Heart right ventricle (tissue), 16 donors: ENCODE measurements at regions not wholly inside any gene's neighbourhood (a gene's known extent, or its start where the extent isn't known, plus 50 kb on each side); places are given as distances from the start of the nearest gene placed in this dataset.
A peak's percentile ranks its signal among the peaks of the same experiment; 100 is the strongest.
"Not testable (repeated sequence)": the region's sequence is repeated elsewhere in the genome, so short reads cannot be mapped to it uniquely, and the experiment has no call there.

Source experiments
- ATAC-seq, 8 donors: fragments of 200-7000 bp; cut with Tn5 transposase; one replicate each; pipeline ENCODE4 v1.9.1; 2020; ENCODE audit warnings: mild to moderate bottlenecking in 8 of 8, moderate library complexity in 8 of 8, moderate number of reproducible peaks in 1 of 8
- DNase-seq, 2 donors: peaks; one replicate each; pipeline ENCODE4 v3.0.0-alpha.2; 2020
- H3K27ac ChIP-seq, 10 donors: fragments of 200-600 bp; sonication (generic) in 2 of 10; one replicate each; pipeline versions ENCODE4 v1.5.0 to v1.8.0; 2020 to 2022; ENCODE audit warnings: mild to moderate bottlenecking in 3 of 10
- H3K27me3 ChIP-seq, 7 donors: fragments of 200-600 bp; one replicate each; pipeline ENCODE4 v1.8.0; 2021 to 2022; ENCODE audit warnings: mild to moderate bottlenecking in 2 of 7
- H3K36me3 ChIP-seq, 9 donors: fragments of 200-600 bp; sonication (generic) in 1 of 9; one replicate each; pipeline versions ENCODE4 v1.5.0 to v1.8.0; 2020 to 2022; ENCODE audit warnings: mild to moderate bottlenecking in 2 of 9
- H3K4me1 ChIP-seq, 9 donors: fragments of 200-600 bp; sonication (generic) in 1 of 9; one replicate each; pipeline versions ENCODE4 v1.5.0 to v1.8.0; 2020 to 2022; ENCODE audit warnings: mild to moderate bottlenecking in 4 of 9
- H3K4me3 ChIP-seq, 10 donors: fragments of 200-600 bp; sonication (generic) in 2 of 10; one replicate each; pipeline versions ENCODE4 v1.5.0 to v1.8.0; 2020 to 2022; ENCODE audit warnings: mild to moderate bottlenecking in 7 of 10, moderate library complexity in 2 of 10
- H3K9me3 ChIP-seq, 11 donors: fragments of 200-600 bp in 10 of 11; sonication (generic) in 2 of 11; one replicate each; pipeline versions ENCODE4 v1.5.0 to v1.8.0; 2013 to 2022; ENCODE audit warnings: mild to moderate bottlenecking in 2 of 11, control low read depth in 1 of 11, moderate library complexity in 1 of 11
- whole genome bisulfite sequencing, 2 donors: extraction: QIAGEN DNeasy Blood & Tissue Kit; methylation state at CpG; one replicate each; pipeline ENCODE4 v1.1.7; 2013; ENCODE audit warnings: inconsistent platforms in 1 of 2; 5-methylcytosine and 5-hydroxymethylcytosine counted together
- intact Hi-C, 10 donors: fragments of 100-400 bp; cut with DNase I; formaldehyde crosslinking; loops; one replicate each; pipeline versions ENCODE4 v1.11.1 to v1.14.2; 2022
- TF ChIP-seq, protein P1 (sequence below), 9 donors: fragments of 200-600 bp; sonication (generic) in 2 of 9; IDR thresholded peaks; one replicate each; pipeline versions ENCODE4 v1.5.0 to v1.8.0; 2021 to 2022; ENCODE audit warnings: antibody characterized with exemption in 9 of 9, mild to moderate bottlenecking in 5 of 9, moderate library complexity in 1 of 9
- donor health status: Arrhythmogenic right ventricular cardiomyopathy.
- donor health status: ischemic (EF 13 %, LVEDD 7.1; RV severe dilation, severe dysfunction).
- donor health status: healthy with polysubstance abuse.
- donor health status: DM: no; HTN: yes; CAD: no.
- donor health status: DM: no; HTN: no; CAD: no.
- donor health status: ischemic (EF 25% LVEDD 6.9; RV normal size, moderate dysfunction).
- donor health status: ischemic (EF 25% LVEDD 5.7; RV mildly dilated, moderate dysfunction).
- donor health status: healthy.
- donor health status: DM: yes; HTN: yes; CAD: no.
- donor health status: Ischemic cardiomyopathy.
- donor health status: ischemic (EF 35%, LVEDD 5.7; RV mildly dilated, moderate dysfunction).
- donor health status: nonischemic (EF 11% LVEDD 7.7; RV severe dilation, severe dysfunction).
- donor health status: DM: yes; HTN: yes; CAD: no.
- donor health status: PGD.
- donor health status: ischemic (EF 29% LVEDD 5.4; RV normal size, mild dysfunction).
- donor health status: nonischemic (EF 23%, LVEDD 6.1; RV moderate dilation, normal function).

DNA sequence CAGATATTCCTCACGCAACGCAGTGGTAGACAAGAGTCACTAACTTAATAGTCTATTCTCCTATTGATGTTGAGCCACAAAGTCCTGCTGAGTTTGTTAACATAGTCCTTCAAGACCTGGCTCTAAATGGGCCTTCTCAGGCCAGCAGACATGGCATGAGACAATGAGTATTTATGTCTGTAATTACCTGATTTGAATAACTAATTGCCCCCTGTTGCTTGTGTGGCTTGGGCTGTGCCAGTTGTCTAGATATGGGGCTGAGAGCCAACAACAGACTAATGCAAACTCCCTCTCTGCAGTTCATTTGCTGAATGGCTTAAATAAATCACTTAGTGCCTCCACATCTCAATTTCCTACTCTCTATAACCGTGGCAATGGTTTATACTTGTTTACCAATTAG lies 65.5 kb upstream of the VWC2 start:
- Histone ChIP-seq H3K4me1 (peaks cover 0 to 15% (median 0%) of the 10 kb centered on the region in 9 donors), H3K36me3 (no peaks in the 10 kb centered on the region), H3K9me3 (no peaks in the 10 kb centered on the region), H3K27me3 (no peaks in the 10 kb centered on the region), H3K27ac (peak overlapping the region in 1 of 10 donors; percentile 44), H3K4me3 (no peak overlapping the region)
- TF ChIP-seq, protein P1, sequence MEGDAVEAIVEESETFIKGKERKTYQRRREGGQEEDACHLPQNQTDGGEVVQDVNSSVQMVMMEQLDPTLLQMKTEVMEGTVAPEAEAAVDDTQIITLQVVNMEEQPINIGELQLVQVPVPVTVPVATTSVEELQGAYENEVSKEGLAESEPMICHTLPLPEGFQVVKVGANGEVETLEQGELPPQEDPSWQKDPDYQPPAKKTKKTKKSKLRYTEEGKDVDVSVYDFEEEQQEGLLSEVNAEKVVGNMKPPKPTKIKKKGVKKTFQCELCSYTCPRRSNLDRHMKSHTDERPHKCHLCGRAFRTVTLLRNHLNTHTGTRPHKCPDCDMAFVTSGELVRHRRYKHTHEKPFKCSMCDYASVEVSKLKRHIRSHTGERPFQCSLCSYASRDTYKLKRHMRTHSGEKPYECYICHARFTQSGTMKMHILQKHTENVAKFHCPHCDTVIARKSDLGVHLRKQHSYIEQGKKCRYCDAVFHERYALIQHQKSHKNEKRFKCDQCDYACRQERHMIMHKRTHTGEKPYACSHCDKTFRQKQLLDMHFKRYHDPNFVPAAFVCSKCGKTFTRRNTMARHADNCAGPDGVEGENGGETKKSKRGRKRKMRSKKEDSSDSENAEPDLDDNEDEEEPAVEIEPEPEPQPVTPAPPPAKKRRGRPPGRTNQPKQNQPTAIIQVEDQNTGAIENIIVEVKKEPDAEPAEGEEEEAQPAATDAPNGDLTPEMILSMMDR (IDR thresholded peaks at IDR 0.05), result no peak
- intact Hi-C loops, result loop anchor here in 1 of 10 donors (5.0 kb wide), 1 partner anchor 69 kb away; no protein-coding TSS in a partner anchor
- DNase-seq (no peak), ATAC-seq (no peak)
- WGBS, 2 donors, result 85 to 91% methylated on average over 3 of the region's 3 CpGs

DNA sequence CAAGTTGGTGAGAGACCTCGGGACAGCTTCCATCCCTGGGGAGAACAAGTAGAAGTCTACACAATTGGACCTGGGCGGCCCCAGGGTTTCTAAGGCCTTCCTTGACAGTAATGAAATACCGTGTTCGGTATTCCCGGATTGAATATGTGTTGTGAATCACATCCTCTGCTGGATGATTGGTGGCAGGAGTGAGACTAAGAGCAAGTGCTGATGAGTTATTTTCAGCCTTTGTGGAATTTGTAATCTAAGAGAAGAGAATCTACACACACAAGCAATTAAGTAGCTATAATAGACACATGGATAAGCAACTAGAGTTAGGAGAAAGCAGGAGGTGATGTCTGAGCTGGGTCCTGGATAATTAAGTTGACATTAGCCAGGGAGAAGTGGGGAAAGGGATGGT lies 64.8 kb upstream of the VWC2 start:
- TF ChIP-seq, protein P1 (IDR thresholded peaks at IDR 0.05), result no peak
- intact Hi-C loops, result loop anchor here in 1 of 10 donors (5.0 kb wide), 1 partner anchor 69 kb away; no protein-coding TSS in a partner anchor
- Histone ChIP-seq H3K9me3 (no peaks in the 10 kb centered on the region), H3K27me3 (no peaks in the 10 kb centered on the region), H3K4me3 (no peak overlapping the region), H3K4me1 (peaks cover 0 to 15% (median 0%) of the 10 kb centered on the region in 9 donors), H3K27ac (peak overlapping the region in 2 of 10 donors; percentile 15 to 44), H3K36me3 (no peaks in the 10 kb centered on the region)
- DNase-seq (no peak), ATAC-seq (peak in 7 of 8 donors; percentile 17 to 74 (median 49))
- WGBS, 2 donors, result 40 to 67% methylated on average over 5 of the region's 5 CpGs

DNA sequence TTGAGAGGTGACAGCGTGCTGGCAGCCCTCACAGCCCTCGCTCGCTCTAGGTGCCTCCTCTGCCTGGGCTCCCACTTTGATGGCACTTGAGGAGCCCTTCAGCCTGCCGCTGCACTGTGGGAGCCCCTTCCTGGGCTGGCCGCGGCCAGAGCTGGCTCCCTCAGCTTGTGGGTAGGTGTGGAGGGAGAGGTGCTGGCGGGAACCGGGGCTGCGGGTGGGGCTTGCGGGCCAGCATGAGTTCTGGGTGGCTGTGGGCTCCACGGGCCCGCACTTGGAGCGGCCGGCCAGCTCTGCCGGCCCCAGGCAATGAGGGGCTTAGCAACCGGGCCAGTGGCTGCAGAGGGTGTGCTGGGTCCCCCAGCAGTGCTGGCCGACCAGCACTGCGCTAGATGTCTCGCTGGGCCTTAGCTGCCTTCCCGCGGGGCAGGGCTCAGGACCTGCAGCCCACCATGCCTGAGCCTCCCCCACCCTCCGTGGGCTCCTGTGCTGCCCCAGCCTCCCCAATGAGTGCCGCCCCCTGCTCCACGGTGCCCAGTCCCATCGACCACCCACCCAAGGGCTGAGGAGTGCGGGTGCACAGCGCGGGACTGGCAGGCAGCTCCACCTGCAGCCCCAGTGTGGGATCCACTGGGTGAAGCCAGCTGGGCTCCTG lies 62.2 kb upstream of the VWC2 start:
- H3K27ac ChIP-seq, H3K4me3 ChIP-seq, DNase-seq, intact Hi-C loops, H3K9me3 ChIP-seq, H3K36me3 ChIP-seq, H3K27me3 ChIP-seq, ATAC-seq: not testable (repeated sequence)
- 93 to 95% methylated on average over 28 of the region's 28 CpGs for WGBS, 2 donors
- peaks cover 0 to 24% (median 0%) of the 10 kb centered on the region in 9 donors for H3K4me1 ChIP-seq

DNA sequence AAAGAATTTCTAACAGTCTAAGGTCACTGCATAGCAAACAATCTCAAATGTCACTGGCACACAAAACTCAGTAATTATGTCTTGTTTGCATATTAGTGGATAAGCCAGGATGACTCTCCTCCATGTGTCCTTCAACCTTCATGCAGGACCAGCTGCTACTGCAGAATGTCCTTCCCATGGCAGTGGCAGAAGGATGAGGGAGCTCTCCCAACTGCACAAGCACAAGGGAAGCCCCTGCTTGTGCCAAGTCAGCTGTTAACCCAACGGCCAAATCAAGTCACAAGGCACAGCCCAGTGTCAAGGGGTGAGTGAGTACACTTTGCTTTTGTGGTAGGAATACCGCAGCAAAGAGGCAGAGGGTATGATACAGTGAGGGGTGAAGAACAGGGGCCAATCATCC lies 59.3 kb upstream of the VWC2 start:
- Histone ChIP-seq H3K9me3 (no peaks in the 10 kb centered on the region), H3K36me3 (no peaks in the 10 kb centered on the region), H3K4me1 (peaks cover 0 to 11% (median 0%) of the 10 kb centered on the region in 9 donors), H3K27ac (peak overlapping the region in 3 of 10 donors; percentile 2 to 44 (median 35)), H3K4me3 (peak overlapping the region in 1 of 10 donors; percentile 13), H3K27me3 (no peaks in the 10 kb centered on the region)
- TF ChIP-seq, protein P1 (IDR thresholded peaks at IDR 0.05), result no peak
- ATAC-seq, result peak; percentile 76 to 99 (median 89)
- peak in 1 of 2 donors; percentile 50 for DNase-seq
- intact Hi-C loops, result no loop called here
- 23 to 42% methylated on average over 2 of the region's 2 CpGs for WGBS, 2 donors

DNA sequence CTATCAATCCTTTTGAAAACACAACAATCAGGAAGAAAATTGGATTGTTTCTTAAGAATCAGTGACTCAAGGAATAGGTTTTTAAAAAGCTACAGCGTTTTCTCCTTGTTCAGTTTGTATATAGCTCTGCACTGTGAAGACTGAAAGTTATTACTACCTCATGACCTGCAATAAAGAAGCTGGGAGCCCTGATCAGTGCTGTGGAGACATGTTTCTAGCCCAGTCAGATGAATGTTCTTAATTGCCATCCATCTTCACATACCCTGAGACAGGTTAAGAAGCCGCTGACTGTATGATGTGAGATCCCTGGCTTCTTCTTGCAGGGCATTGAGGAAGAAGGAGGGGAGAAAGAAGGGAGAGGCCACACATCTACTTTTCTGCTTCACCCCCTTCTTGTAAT lies 58.0 kb upstream of the VWC2 start:
- 84 to 88% methylated on average over 2 of the region's 2 CpGs for WGBS, 2 donors
- intact Hi-C loops, result no loop called here
- no peak overlapping the region for H3K27ac ChIP-seq
- TF ChIP-seq, protein P1 (IDR thresholded peaks at IDR 0.05), result no peak
- ATAC-seq, result no peak
- H3K4me3 ChIP-seq, result no peak overlapping the region
- no peak for DNase-seq
- H3K36me3 ChIP-seq, result no peaks in the 10 kb centered on the region
- no peaks in the 10 kb centered on the region for H3K27me3 ChIP-seq
- H3K4me1 ChIP-seq, result peaks cover 0 to 10% (median 0%) of the 10 kb centered on the region in 9 donors
- H3K9me3 ChIP-seq, result no peaks in the 10 kb centered on the region
